Adrenal gland (tissue), 5 donors: ENCODE measurements at regions not wholly inside any gene's neighbourhood (a gene's known extent, or its start where the extent isn't known, plus 50 kb on each side); places are given as distances from the start of the nearest gene placed in this dataset.

Source experiments
- CTCF ChIP-seq, 6 experiments: fragments of 450-650 bp in 4 of 6; fragments of 200-600 bp in 2 of 6; sonication (generic) in 1 of 6; IDR thresholded peaks; 1 replicate in 5 of 6; 2 replicates in 1 of 6; pipeline versions ENCODE4 v1.5.1 to v1.8.0; 2016 to 2021; ENCODE audit warnings: antibody characterized with exemption in 6 of 6, mild to moderate bottlenecking in 2 of 6, moderate library complexity in 1 of 6
- POLR2A ChIP-seq, 2 donors: fragments of 450-650 bp; IDR thresholded peaks; one replicate each; pipeline ENCODE4 v1.6.1; 2017; ENCODE audit warnings: antibody characterized with exemption in 2 of 2, mild to moderate bottlenecking in 2 of 2, moderate library complexity in 1 of 2
- donor health status: DM: no; HTN: no; CAD: no.

- TF ChIP-seq CTCF (IDR thresholded peaks at IDR 0.05), result no peak
- TF ChIP-seq POLR2A (IDR thresholded peaks at IDR 0.05), result no peak
Observed at GRCh38 chr15:66644000-66644787, 57.8 kb upstream of the SMAD6 start.
